H9 (cell line): ENCODE measurements at regions not wholly inside any gene's neighbourhood (a gene's known extent, or its start where the extent isn't known, plus 50 kb on each side); places are given as distances from the start of the nearest gene placed in this dataset.

Experiments used
- DNase-seq: peaks from one replicate; pipeline ENCODE4 v3.0.0-alpha.2; 2017
- H2AFZ ChIP-seq: one replicate; pipeline ENCODE4 v1.6.1; 2013; ENCODE audit warnings: mild to moderate bottlenecking, low read length, control low read depth, moderate library complexity
- H2AK5ac ChIP-seq: 2 replicates; pipeline ENCODE4 v1.6.1; 2013; ENCODE audit warnings: low read length, control low read depth, mixed read lengths; ENCODE audit not compliant: insufficient read length
- H2BK120ac ChIP-seq: one replicate; pipeline ENCODE4 v1.6.1; 2013; ENCODE audit warnings: low read depth, mild to moderate bottlenecking, low read length, control low read depth, inconsistent platforms; ENCODE audit not compliant: poor library complexity, severe bottlenecking
- H2BK12ac ChIP-seq: 2 replicates; pipeline ENCODE4 v1.6.1; 2013; ENCODE audit warnings: low read length, control low read depth, mixed read lengths, low read depth; ENCODE audit not compliant: insufficient read length
- H2BK15ac ChIP-seq: 2 replicates; pipeline ENCODE4 v1.6.1; 2013; ENCODE audit warnings: low read depth, low read length, control low read depth
- H2BK20ac ChIP-seq: one replicate; pipeline ENCODE4 v1.6.1; 2013; ENCODE audit warnings: low read depth, mild to moderate bottlenecking, low read length, control low read depth, inconsistent platforms; ENCODE audit not compliant: poor library complexity, severe bottlenecking
- H2BK5ac ChIP-seq: 2 replicates; pipeline ENCODE4 v1.6.1; 2013; ENCODE audit warnings: low read length, control low read depth, mixed read lengths; ENCODE audit not compliant: insufficient read length
- H3K14ac ChIP-seq: 2 replicates; pipeline ENCODE4 v1.6.1; 2013; ENCODE audit warnings: low read length, control low read depth; ENCODE audit not compliant: insufficient read depth
- H3K18ac ChIP-seq: 2 replicates; pipeline ENCODE4 v1.6.1; 2013; ENCODE audit warnings: low read depth, mild to moderate bottlenecking, mixed read lengths, low read length, control low read depth; ENCODE audit not compliant: insufficient read length
- H3K23ac ChIP-seq: 2 replicates; pipeline ENCODE4 v1.6.1; 2013; ENCODE audit warnings: low read length, control low read depth, mixed read lengths, low read depth; ENCODE audit not compliant: insufficient read length
- H3K23me2 ChIP-seq: 2 replicates; pipeline ENCODE4 v1.6.1; 2013; ENCODE audit warnings: low read depth, mild to moderate bottlenecking, mixed read lengths, low read length, control low read depth; ENCODE audit not compliant: insufficient read length, poor library complexity, severe bottlenecking
- H3K27ac ChIP-seq: 2 replicates; pipeline ENCODE4 v1.5.1; 2013; ENCODE audit warnings: low read length, control low read depth, mixed read lengths, low read depth; ENCODE audit not compliant: insufficient read length
- H3K27me3 ChIP-seq: 2 replicates; pipeline ENCODE4 v1.6.1; 2013; ENCODE audit warnings: low read length, control low read depth, inconsistent platforms; ENCODE audit not compliant: insufficient read depth
- H3K4ac ChIP-seq: 2 replicates; pipeline ENCODE4 v1.6.1; 2013; ENCODE audit warnings: low read depth, mild to moderate bottlenecking, control low read depth, inconsistent platforms, low read length, moderate library complexity
- H3K4me1 ChIP-seq: 2 replicates; pipeline ENCODE4 v1.6.1; 2013; ENCODE audit warnings: low read length, control low read depth, inconsistent platforms; ENCODE audit not compliant: insufficient read depth
- H3K4me2 ChIP-seq: 2 replicates; pipeline ENCODE4 v1.6.1; 2013; ENCODE audit warnings: low read length, control low read depth, mixed read lengths; ENCODE audit not compliant: insufficient read length, insufficient read depth
- H3K56ac ChIP-seq: 2 replicates; pipeline ENCODE4 v1.6.1; 2013; ENCODE audit warnings: low read depth, mild to moderate bottlenecking, mixed read lengths, low read length, control low read depth; ENCODE audit not compliant: insufficient read length
- H3K79me1 ChIP-seq: 2 replicates; pipeline ENCODE4 v1.6.1; 2013; ENCODE audit warnings: low read depth, mild to moderate bottlenecking, moderate library complexity, low read length, control low read depth, inconsistent platforms; ENCODE audit not compliant: insufficient read depth, poor library complexity, severe bottlenecking
- H3K79me2 ChIP-seq: 2 replicates; pipeline ENCODE4 v1.6.1; 2013; ENCODE audit warnings: low read length, control low read depth, inconsistent platforms; ENCODE audit not compliant: insufficient read depth
- H3K9ac ChIP-seq: 2 replicates; pipeline ENCODE4 v1.6.1; 2013; ENCODE audit warnings: low read length, control low read depth, mixed read lengths; ENCODE audit not compliant: insufficient read length; ENCODE audit errors: extremely low read depth
- H3K9me3 ChIP-seq: one replicate; pipeline ENCODE4 v1.6.1; 2013; ENCODE audit warnings: low read depth, low read length, inconsistent platforms; ENCODE audit not compliant: control insufficient read depth
- H3T11ph ChIP-seq: one replicate; pipeline ENCODE4 v1.6.1; 2013; ENCODE audit warnings: mild to moderate bottlenecking, low read length, control low read depth, inconsistent platforms
- H4K20me1 ChIP-seq: one replicate; pipeline ENCODE4 v1.6.1; 2013; ENCODE audit not compliant: control insufficient read depth, insufficient read length, insufficient read depth
- H4K5ac ChIP-seq: 2 replicates; pipeline ENCODE4 v1.6.1; 2013; ENCODE audit warnings: low read depth, mild to moderate bottlenecking, mixed read lengths, low read length, control low read depth; ENCODE audit not compliant: insufficient read length
- H4K8ac ChIP-seq: replicated peaks from 2 replicates; pipeline ENCODE4 v1.6.1; 2013; ENCODE audit warnings: low read length, control low read depth, mixed read lengths, low read depth; ENCODE audit not compliant: insufficient read length
- H4K91ac ChIP-seq: 2 replicates; pipeline ENCODE4 v1.6.1; 2013; ENCODE audit warnings: low read depth, mild to moderate bottlenecking, moderate library complexity, mixed read lengths, low read length, control low read depth; ENCODE audit not compliant: insufficient read length
- H3K27ac Mint-ChIP-seq, 3 experiments: 2 replicates in 2 of 3; 3 replicates in 1 of 3; pipeline ENCODE4 v1.8.0; 2020 to 2021; ENCODE audit warnings: mixed read lengths in 3 of 3, mild to moderate bottlenecking in 1 of 3, moderate library complexity in 1 of 3
- H3K27me3 Mint-ChIP-seq: 2 replicates; pipeline ENCODE4 v1.8.0; 2021; ENCODE audit warnings: low read depth, mild to moderate bottlenecking, moderate library complexity, mixed read lengths
- H3K36me3 Mint-ChIP-seq, 3 experiments: 2 replicates in 2 of 3; 3 replicates in 1 of 3; pipeline ENCODE4 v1.8.0; 2020 to 2021; ENCODE audit warnings: low read depth in 3 of 3, mixed read lengths in 3 of 3; ENCODE audit not compliant: insufficient read depth in 1 of 3
- H3K4me1 Mint-ChIP-seq, 2 experiments: 2 replicates each; pipeline ENCODE4 v1.8.0; 2020; ENCODE audit warnings: mixed read lengths in 2 of 2
- H3K4me3 Mint-ChIP-seq, 2 experiments: 2 replicates in 1 of 2; 3 replicates in 1 of 2; pipeline ENCODE4 v1.8.0; 2020 to 2021; ENCODE audit warnings: mild to moderate bottlenecking in 2 of 2, mixed read lengths in 2 of 2, moderate library complexity in 1 of 2
- H3K9me3 Mint-ChIP-seq, 2 experiments: 2 replicates in 1 of 2; 3 replicates in 1 of 2; pipeline ENCODE4 v1.8.0; 2020; ENCODE audit warnings: mild to moderate bottlenecking in 2 of 2, mixed read lengths in 2 of 2, moderate library complexity in 1 of 2
- WGBS: extraction: QIAGEN DNeasy Blood & Tissue Kit; methylation state at CpG from one replicate; pipeline ENCODE4 v1.1.7; 2013; ENCODE audit warnings: missing lambda C conversion rate, low lambda C conversion rate, mixed read lengths; ENCODE audit not compliant: insufficient read length; ENCODE audit errors: extremely low coverage; 5-methylcytosine and 5-hydroxymethylcytosine counted together
- TF ChIP-seq, protein P1 (sequence below): fragments of 200-600 bp; sonication (generic); conservative IDR thresholded peaks from 3 replicates; pipeline ENCODE4 v1.8.0; 2021; ENCODE audit warnings: antibody characterized with exemption, mild to moderate bottlenecking

DNA sequence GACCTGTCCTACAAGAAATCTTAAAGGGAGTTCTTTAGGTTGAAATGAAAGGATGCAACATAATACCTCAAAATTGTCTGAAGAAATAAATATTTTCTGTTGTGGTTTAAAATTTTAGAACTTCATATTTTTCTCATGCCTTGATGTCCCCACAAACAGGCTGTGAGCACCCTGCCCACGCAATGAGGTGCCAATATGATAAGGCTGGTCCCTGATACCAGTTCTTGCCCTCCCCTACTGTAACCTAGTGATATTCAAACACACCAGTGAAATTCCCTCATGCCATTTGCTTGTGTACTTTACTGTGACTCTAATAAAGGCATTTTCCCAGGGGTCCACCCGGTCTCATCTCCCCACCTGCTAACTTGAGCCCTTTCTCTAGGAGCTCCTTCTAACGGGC, 67.3 kb upstream of the SIRPG start:
- no peak overlapping the region for H4K5ac ChIP-seq
- H4K8ac ChIP-seq, result no peak overlapping the region
- no peak overlapping the region for H3T11ph ChIP-seq
- H3K56ac ChIP-seq, result no peak overlapping the region
- no peak overlapping the region for H3K4me3 Mint-ChIP-seq
- peaks cover 68% of the 10 kb centered on the region for H3K27me3 Mint-ChIP-seq
- H3K27ac Mint-ChIP-seq, result no peak overlapping the region
- H3K4me1 Mint-ChIP-seq, result peaks cover 22 to 25% of the 10 kb centered on the region in 2 experiments
- H3K23ac ChIP-seq, result no peak overlapping the region
- peaks cover 0 to 3% (median 0%) of the 10 kb centered on the region in 3 experiments; a peak in 2 of 7 replicates for H3K36me3 Mint-ChIP-seq
- TF ChIP-seq, protein P1, sequence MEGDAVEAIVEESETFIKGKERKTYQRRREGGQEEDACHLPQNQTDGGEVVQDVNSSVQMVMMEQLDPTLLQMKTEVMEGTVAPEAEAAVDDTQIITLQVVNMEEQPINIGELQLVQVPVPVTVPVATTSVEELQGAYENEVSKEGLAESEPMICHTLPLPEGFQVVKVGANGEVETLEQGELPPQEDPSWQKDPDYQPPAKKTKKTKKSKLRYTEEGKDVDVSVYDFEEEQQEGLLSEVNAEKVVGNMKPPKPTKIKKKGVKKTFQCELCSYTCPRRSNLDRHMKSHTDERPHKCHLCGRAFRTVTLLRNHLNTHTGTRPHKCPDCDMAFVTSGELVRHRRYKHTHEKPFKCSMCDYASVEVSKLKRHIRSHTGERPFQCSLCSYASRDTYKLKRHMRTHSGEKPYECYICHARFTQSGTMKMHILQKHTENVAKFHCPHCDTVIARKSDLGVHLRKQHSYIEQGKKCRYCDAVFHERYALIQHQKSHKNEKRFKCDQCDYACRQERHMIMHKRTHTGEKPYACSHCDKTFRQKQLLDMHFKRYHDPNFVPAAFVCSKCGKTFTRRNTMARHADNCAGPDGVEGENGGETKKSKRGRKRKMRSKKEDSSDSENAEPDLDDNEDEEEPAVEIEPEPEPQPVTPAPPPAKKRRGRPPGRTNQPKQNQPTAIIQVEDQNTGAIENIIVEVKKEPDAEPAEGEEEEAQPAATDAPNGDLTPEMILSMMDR, result no peak
- no peak overlapping the region for H3K9ac ChIP-seq
- no peak overlapping the region for H4K91ac ChIP-seq
- H3K4ac ChIP-seq, result no peak overlapping the region
- no peak overlapping the region for H2AFZ ChIP-seq
- H3K14ac ChIP-seq, result no peak overlapping the region
- no peak overlapping the region for H2BK12ac ChIP-seq
- H3K4me2 ChIP-seq, result no peak overlapping the region
- peaks cover 19% of the 10 kb centered on the region for H3K4me1 ChIP-seq
- H2BK15ac ChIP-seq, result no peak overlapping the region
- no peak for DNase-seq
- no peaks in the 10 kb centered on the region for H3K9me3 ChIP-seq
- no peaks in the 10 kb centered on the region for H3K79me1 ChIP-seq
- no peak overlapping the region for H2BK5ac ChIP-seq
- no peaks in the 10 kb centered on the region for H4K20me1 ChIP-seq
- H3K23me2 ChIP-seq, result no peaks in the 10 kb centered on the region
- no peak overlapping the region for H2BK20ac ChIP-seq
- no peak overlapping the region for H3K27ac ChIP-seq
- WGBS, result no CpG with 5 or more reads among the region's 3 CpGs
- no peaks in the 10 kb centered on the region for H3K79me2 ChIP-seq
- no peak overlapping the region for H2BK120ac ChIP-seq
- H3K9me3 Mint-ChIP-seq, result no peaks in the 10 kb centered on the region; a peak in 2 of 5 replicates
- H2AK5ac ChIP-seq, result no peak overlapping the region
- no peak overlapping the region for H3K18ac ChIP-seq
- peaks cover 7% of the 10 kb centered on the region; the same call in 1 of the 2 replicates for H3K27me3 ChIP-seq
